Pancreas (tissue), 8 donors: ENCODE measurements at regions not wholly inside any gene's neighbourhood (a gene's known extent, or its start where the extent isn't known, plus 50 kb on each side); places are given as distances from the start of the nearest gene placed in this dataset.
A peak's percentile ranks its signal among the peaks of the same experiment; 100 is the strongest.

ENCODE experiments used
- ATAC-seq, 4 donors: fragments of 200-7000 bp; cut with Tn5 transposase; one replicate each; pipeline versions ENCODE4 v1.8.0 to v1.9.1; 2020; ENCODE audit warnings: mild to moderate bottlenecking in 4 of 4, moderate library complexity in 4 of 4
- DNase-seq, 6 donors: peaks; one replicate each; pipeline ENCODE4 v3.0.0-alpha.2; 2020
- FAIRE-seq: peaks from 2 replicates; lab custom pipeline; 2012; peaks lifted over from hg19 to GRCh38; lab: Jason Lieb, UNC
- H3K27ac ChIP-seq, 4 donors: fragments of 200-600 bp; sonication (generic); 1 replicate in 3 of 4; 2 replicates in 1 of 4; pipeline versions ENCODE4 v1.5.0 to v1.8.0; 2020
- H3K27me3 ChIP-seq, 4 donors: fragments of 200-600 bp; one replicate each; pipeline ENCODE4 v1.8.0; 2021
- H3K36me3 ChIP-seq, 3 donors: fragments of 200-600 bp; sonication (generic) in 1 of 3; one replicate each; pipeline versions ENCODE4 v1.5.0 to v1.8.0; 2020 to 2021
- H3K4me1 ChIP-seq, 3 donors: fragments of 200-600 bp; one replicate each; pipeline ENCODE4 v1.8.0; 2021
- H3K4me3 ChIP-seq, 4 donors: fragments of 200-600 bp; sonication (generic) in 2 of 4; one replicate each; pipeline versions ENCODE4 v1.5.0 to v1.8.0; 2020 to 2021
- H3K9me3 ChIP-seq, 4 donors: fragments of 200-600 bp; one replicate each; pipeline ENCODE4 v1.8.0; 2021
- CTCF ChIP-seq, 4 donors: fragments of 200-600 bp; sonication (generic) in 3 of 4; IDR thresholded peaks; one replicate each; pipeline versions ENCODE4 v1.5.0 to v1.8.0; 2021; ENCODE audit warnings: antibody characterized with exemption in 4 of 4
- intact Hi-C, 3 donors: fragments of 100-400 bp; cut with DNase I; formaldehyde crosslinking; loops; one replicate each; pipeline versions ENCODE4 v1.11.1 to v1.14.2; 2022
- donor health status: DM: no; HTN: no; CAD: no; lungs with moderate emphysema.
- donor health status: DM: no; HTN: no; CAD: no.
- donor health status: control.
- donor health status: control.
- donor health status: DM: yes; HTN: yes; CAD: no.
- donor health status: DM: no; HTN: no; CAD: no.
- donor health status: DM: no; HTN: no; CAD: no.
- donor health status: DM: yes; HTN: yes; CAD: no.

GRCh38 chr15:79381593-79381992 is 50.5 kb upstream of the MINAR1 start:
- no peak for TF ChIP-seq CTCF (IDR thresholded peaks at IDR 0.05)
- Histone ChIP-seq H3K36me3 (no peaks in the 10 kb centered on the region), H3K9me3 (no peaks in the 10 kb centered on the region), H3K27me3 (no peaks in the 10 kb centered on the region), H3K4me3 (no peak overlapping the region), H3K27ac (no peak overlapping the region), H3K4me1 (no peaks in the 10 kb centered on the region)
- FAIRE-seq (no peak), DNase-seq (no peak), ATAC-seq (peak in 2 of 4 donors; percentile 15 to 50)
- intact Hi-C loops: no loop called here
